HL-60 (cell line): ENCODE measurements at regions not wholly inside any gene's neighbourhood (a gene's known extent, or its start where the extent isn't known, plus 50 kb on each side); places are given as distances from the start of the nearest gene placed in this dataset.
A peak's percentile ranks its signal among the peaks of the same experiment; 100 is the strongest.

Experiments used
- DNase-seq, 2 experiments: peaks; one replicate each; pipeline ENCODE4 v3.0.0-alpha.2; 2010 to 2020; ENCODE audit warnings: low read depth in 1 of 2, low spot score in 1 of 2
- H3K27ac ChIP-seq: fragments of 250-450 bp; sonication (Bioruptor Pico); replicated peaks from 2 replicates; pipeline ENCODE4 v1.5.1; 2020; ENCODE audit warnings: mild to moderate bottlenecking, moderate library complexity
- H3K27me3 ChIP-seq: fragments of 250-450 bp; sonication (Bioruptor Pico); 2 replicates; pipeline ENCODE4 v1.5.1; 2021; ENCODE audit warnings: mild to moderate bottlenecking, moderate library complexity; ENCODE audit not compliant: insufficient read depth, poor library complexity, severe bottlenecking
- H3K4me3 ChIP-seq: replicated peaks from 2 replicates; pipeline ENCODE4 v1.5.1; 2011; ENCODE audit warnings: mild to moderate bottlenecking, control low read depth, low read length; ENCODE audit not compliant: insufficient read depth
- GABPA ChIP-seq: IDR thresholded peaks from 2 replicates; pipeline ENCODE4 v1.6.1; 2012; ENCODE audit warnings: low read depth
- POLR2AphosphoS5 ChIP-seq: IDR thresholded peaks from 2 replicates; pipeline ENCODE4 v1.6.1; 2012; ENCODE audit warnings: low read depth
- SPI1 ChIP-seq: IDR thresholded peaks from 2 replicates; pipeline ENCODE4 v1.6.1; 2012; ENCODE audit warnings: low read depth, mild to moderate bottlenecking, borderline replicate concordance
- TF ChIP-seq, protein P1 (sequence below): IDR thresholded peaks from 2 replicates; pipeline ENCODE4 v1.6.1; 2012; ENCODE audit warnings: low read depth; ENCODE audit not compliant: insufficient replicate concordance
- TF ChIP-seq, protein P2 (sequence below): IDR thresholded peaks from one replicate; pipeline ENCODE4 v1.5.1; 2011; ENCODE audit warnings: low read length, control low read depth, inconsistent platforms; ENCODE audit not compliant: insufficient read depth

DNA sequence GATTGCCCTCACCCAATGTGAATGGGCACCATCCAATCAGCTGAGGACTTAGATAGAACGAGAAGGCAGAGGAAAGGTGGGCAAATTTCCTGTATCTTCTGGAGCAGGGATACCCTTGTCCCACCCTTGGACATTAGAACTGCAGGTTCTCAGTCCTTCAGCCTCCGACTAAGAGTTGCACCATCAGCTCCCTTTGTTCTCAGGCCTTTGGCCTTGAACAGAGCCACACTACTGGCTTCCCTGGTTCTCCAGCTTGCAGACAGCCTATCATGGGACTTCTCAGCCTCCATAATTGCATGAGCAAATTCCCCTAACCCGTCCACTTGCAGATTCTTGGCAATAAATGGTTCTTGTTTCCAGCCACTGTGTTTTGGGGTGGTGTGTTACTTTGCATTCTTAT lies 102.4 kb downstream of the LSM3 start:
- DNase-seq = no peak
- no peak for TF ChIP-seq GABPA
- TF ChIP-seq, protein P1, sequence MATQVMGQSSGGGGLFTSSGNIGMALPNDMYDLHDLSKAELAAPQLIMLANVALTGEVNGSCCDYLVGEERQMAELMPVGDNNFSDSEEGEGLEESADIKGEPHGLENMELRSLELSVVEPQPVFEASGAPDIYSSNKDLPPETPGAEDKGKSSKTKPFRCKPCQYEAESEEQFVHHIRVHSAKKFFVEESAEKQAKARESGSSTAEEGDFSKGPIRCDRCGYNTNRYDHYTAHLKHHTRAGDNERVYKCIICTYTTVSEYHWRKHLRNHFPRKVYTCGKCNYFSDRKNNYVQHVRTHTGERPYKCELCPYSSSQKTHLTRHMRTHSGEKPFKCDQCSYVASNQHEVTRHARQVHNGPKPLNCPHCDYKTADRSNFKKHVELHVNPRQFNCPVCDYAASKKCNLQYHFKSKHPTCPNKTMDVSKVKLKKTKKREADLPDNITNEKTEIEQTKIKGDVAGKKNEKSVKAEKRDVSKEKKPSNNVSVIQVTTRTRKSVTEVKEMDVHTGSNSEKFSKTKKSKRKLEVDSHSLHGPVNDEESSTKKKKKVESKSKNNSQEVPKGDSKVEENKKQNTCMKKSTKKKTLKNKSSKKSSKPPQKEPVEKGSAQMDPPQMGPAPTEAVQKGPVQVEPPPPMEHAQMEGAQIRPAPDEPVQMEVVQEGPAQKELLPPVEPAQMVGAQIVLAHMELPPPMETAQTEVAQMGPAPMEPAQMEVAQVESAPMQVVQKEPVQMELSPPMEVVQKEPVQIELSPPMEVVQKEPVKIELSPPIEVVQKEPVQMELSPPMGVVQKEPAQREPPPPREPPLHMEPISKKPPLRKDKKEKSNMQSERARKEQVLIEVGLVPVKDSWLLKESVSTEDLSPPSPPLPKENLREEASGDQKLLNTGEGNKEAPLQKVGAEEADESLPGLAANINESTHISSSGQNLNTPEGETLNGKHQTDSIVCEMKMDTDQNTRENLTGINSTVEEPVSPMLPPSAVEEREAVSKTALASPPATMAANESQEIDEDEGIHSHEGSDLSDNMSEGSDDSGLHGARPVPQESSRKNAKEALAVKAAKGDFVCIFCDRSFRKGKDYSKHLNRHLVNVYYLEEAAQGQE = no peak
- TF ChIP-seq POLR2AphosphoS5 = no peak
- TF ChIP-seq, protein P2, sequence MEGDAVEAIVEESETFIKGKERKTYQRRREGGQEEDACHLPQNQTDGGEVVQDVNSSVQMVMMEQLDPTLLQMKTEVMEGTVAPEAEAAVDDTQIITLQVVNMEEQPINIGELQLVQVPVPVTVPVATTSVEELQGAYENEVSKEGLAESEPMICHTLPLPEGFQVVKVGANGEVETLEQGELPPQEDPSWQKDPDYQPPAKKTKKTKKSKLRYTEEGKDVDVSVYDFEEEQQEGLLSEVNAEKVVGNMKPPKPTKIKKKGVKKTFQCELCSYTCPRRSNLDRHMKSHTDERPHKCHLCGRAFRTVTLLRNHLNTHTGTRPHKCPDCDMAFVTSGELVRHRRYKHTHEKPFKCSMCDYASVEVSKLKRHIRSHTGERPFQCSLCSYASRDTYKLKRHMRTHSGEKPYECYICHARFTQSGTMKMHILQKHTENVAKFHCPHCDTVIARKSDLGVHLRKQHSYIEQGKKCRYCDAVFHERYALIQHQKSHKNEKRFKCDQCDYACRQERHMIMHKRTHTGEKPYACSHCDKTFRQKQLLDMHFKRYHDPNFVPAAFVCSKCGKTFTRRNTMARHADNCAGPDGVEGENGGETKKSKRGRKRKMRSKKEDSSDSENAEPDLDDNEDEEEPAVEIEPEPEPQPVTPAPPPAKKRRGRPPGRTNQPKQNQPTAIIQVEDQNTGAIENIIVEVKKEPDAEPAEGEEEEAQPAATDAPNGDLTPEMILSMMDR = no peak
- no peak for TF ChIP-seq SPI1
- no peaks in the 10 kb centered on the region for H3K27me3 ChIP-seq
- H3K27ac ChIP-seq = no peak overlapping the region
- no peak overlapping the region for H3K4me3 ChIP-seq

DNA sequence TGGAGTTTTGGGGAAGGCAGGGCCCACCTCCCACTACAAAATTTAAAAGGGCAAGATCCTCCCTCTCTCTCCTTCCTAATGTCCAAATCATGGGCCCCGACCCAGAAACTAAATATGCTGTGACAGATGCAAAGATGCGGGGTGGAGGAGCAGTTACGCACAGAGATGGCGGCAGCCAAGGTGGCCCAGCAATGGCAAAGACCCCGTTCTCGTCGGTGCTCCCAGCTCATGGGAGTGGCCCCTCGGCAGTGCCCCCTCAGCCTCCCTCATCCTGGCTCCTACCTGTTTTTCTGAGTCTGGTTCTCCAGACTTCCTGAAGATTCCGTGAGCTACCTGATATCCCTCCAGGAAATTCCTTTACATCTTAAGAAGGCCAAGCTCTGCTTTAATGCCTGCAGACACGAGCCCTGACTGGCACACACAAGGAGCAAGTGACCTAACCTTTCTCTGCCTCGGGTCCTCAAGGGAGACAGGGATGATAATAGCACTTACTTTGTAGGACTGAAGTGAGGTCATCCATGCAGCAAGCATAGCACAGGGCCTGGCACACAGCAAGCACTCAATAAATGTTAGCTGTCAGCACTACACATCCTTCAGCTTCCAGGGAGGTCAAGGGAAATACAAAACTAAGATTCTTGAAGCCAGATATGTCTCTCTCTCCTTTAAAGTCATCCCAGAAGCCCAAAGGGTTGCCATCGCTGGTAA lies 103.5 kb downstream of the LSM3 start:
- Histone ChIP-seq H3K27me3 (no peaks in the 10 kb centered on the region), H3K27ac (no peak overlapping the region), H3K4me3 (no peak overlapping the region)
- TF ChIP-seq, protein P2 = no peak
- TF ChIP-seq, protein P1 = no peak
- TF ChIP-seq POLR2AphosphoS5 (no peak), GABPA (no peak), SPI1 (no peak)
- DNase-seq = no peak

DNA sequence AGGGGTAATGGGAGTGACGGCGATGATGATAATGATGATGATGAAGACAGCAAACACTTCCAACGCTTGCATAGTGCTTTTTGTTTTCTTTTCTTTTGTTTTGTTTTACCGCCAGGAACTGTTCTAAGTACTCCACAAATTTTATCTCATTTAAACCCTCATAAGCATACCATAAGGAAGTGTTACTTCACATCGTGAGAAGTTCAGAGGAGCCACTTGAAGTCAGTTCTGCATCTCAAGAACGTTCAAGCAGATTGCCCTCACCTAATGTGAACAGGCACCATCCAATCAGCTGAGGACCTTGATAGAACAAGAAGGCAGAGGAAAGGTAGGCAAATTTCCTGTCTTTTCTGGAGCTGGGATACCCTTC lies 104.1 kb downstream of the LSM3 start:
- DNase-seq = no peak
- TF ChIP-seq GABPA (no peak), SPI1 (no peak; the same call in 1 of the 2 replicates), POLR2AphosphoS5 (no peak)
- TF ChIP-seq, protein P1 = no peak
- TF ChIP-seq, protein P2 = no peak
- Histone ChIP-seq H3K4me3 (no peak overlapping the region), H3K27ac (peak overlapping the region; percentile 42), H3K27me3 (no peaks in the 10 kb centered on the region)
